ENCODE measurements at regions not wholly inside any gene's neighbourhood (a gene's known extent, or its start where the extent isn't known, plus 50 kb on each side); places are given as distances from the start of the nearest gene placed in this dataset.
"Not testable (repeated sequence)": the region's sequence is repeated elsewhere in the genome, so short reads cannot be mapped to it uniquely, and the experiment has no call there.

DNA sequence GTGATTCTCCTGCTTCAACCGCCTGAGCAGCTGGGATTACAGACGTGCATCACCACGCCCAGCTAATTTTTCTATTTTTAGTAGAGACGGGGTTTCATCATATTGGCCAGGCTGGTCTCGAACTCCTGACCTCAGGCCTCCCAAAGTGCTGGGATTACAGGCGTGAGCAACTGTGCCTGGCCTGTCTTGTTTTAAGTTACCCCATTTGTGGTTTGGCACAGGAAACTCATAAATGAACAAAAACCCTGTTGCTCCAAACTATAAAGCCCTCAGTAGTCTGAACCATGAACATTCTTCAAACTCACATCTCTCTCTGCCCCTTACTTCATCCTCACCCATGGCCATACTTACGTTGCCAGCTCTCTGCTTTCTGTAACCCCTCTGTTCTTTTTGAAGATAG is 61.7 kb downstream of the RHOU start:
- not testable (repeated sequence) for DNase-seq

DNA sequence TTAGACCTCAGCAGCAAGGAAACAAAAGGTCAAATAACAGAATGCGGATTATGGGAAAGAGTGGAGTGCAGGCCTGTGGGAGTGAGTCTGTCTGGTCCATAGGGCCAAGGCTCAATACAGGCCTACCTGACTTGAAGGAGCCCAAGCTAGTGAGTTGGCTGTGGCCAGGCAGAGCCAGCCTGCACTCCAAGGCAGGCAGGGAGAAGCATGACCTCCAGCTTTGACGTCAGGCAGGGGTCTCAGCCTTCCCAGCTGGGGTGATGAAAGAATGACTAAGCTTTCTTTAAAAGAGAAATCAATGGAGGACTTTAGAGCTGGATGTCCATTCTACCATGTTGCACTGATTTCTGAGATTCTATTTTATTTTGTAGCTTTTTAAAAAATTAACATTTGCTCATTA is 62.8 kb downstream of the RHOU start:
- no peak for DNase-seq

GRCh38 chr1:228798548-228798947 is 63.3 kb downstream of the RHOU start:
- DNase-seq, result no peak

DNA sequence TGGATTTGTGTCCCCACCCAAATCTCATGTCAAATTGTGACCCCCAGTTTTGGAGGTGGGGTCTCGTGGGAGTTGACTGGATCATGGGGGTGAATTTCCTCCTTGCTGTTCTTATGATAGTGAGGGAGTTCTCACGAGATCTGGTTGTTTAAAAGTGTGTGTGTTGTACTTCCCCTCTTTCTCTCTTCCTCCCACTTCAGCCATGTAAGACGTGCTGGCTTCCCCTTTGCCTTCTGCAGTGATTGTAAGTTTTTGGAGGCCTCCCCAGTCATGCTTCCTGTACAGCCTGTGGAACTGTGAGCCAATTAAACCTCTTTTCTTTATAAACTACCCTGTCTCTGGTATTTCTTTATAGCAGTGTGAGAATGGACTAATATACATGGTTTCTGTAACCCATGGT is 64.6 kb downstream of the RHOU start:
- DNase-seq, result no peak

GRCh38 chr1:228801068-228801467 is 65.8 kb downstream of the RHOU start:
- no peak for DNase-seq

DNA sequence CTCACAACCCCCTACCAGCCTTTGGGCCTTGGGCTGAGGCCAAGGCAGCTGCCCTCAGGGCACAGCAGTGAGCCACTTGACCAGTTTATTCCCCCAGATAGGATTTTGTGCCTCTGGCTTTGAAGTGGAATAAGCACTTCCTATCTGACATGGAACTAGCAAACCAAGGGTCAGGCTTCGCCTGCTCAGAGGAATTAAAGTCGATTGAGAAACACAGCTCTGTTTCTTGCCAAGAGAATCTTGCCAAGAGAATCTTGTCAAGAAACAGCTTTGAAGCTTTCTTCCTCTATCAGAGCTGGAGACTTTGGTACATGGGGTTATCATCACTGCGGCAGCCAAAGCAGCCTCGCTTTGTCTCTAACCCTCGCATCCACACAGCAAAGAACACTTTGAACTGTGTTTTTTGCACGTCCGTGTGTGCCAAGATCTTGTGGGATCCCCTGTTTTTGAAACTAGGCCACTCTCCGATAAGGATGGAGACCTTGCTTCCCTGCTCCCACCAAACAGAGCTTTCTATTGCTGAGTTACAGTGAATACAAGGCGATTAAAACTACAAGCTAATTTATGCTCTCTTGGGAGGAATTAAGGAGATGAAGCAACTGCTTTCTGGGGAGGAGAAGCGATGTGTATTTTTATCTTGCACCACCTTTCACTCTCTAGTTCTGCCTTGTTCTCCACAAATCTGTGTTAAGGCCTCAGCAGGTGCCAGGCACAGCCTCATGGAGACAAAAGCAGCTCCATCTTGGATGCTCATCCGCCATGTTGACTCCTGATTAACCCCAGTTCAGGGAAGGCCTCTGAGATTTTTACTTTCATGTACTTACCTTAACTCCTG is 67.3 kb downstream of the RHOU start:
- no peak for DNase-seq

DNA sequence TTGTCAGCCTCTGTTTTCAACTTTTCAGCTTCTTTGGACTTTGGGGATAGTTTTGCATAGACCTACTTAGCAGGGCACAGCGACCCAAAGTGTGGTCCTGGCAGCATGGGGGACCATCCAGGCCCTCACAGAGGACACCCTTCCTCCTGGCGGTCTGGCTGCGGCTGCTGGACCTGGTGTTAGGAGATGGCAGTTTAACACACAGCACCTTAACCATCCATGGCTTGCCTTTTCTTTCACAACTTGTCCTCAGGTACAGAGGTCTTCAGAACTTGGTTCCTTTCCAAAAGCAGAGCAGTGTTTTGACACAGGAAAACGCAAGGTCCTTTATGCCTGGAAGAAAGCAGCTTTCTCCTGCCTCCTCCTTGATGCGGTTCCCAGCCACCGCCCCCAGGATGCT is 68.1 kb downstream of the RHOU start:
- no peak for DNase-seq

DNA sequence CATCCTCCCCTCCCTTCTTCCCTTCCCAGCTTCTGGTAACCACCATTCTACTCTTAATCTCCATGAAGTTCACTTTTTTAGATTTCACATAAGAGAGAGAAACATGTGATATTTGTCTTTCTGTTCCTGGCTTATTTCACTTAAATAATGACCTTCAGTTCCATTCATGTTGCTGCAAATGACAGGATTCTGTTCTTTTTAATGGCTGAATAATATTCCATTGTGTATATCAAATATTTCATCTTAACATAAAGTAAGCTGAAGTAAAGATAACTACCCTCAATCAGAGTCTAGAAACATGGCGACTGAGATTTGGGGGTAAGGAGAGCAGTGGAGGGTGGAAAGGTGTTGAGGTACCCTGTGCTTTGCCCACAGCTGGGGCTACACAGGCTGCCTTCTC is 68.9 kb downstream of the RHOU start:
- no peak for DNase-seq

- no peak for DNase-seq
These were observed 69.5 kb downstream of the RHOU start for GRCh38 chr1:228804640-228805413.

DNA sequence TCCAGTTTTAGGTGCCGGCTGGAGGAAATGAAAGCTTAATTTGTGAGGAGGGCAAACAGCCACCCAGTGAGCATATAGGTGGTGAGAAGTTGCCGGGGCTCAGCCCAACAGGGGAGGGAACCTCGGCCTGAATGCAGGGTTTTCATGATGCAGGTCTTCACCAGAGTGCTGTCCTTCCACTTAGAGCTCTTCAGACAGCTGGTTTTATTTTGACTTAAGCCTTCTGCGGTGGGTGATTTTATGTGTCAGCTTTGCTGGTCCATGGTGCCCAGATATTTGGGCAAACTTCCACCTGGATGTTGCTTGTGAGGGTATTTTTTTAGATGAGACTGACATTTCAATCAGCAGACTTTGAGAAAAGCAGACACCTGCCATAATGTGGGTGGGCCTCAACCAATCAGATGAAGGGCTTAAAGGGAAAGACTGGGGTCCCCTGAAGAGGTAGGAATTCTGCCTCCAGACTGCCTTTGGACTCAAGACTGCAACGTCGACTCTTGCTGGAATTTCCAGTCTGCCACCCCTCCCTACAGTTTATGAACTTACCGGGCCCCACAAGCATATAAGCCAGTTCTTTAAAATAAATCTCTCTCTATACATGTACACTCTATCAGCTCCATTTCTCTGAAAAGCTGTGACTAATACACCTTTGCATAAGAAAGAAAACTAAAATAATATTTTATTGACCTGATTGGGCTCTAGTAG is 72.8 kb downstream of the RHOU start:
- DNase-seq, result no peak

- no peak for DNase-seq
These were observed 74.5 kb downstream of the RHOU start for GRCh38 chr1:228809621-228810394.

DNA sequence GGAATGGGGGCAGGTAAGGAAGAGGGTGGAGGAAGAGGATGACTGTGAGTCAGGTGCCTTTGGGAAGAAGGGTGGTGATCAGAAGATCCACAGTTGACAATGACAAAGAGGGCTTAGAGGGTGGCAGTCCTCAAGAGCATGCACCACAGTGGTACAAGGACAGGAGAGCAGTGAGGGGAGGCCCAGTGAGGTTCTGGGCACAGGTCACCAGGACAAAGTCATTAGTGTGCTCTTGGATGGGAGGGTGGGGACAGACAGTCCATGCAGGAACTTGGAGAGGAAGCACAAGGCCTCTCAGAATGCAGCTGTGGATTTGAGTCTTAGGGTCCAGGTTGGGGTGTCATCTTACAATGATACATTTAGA is 75.1 kb downstream of the RHOU start:
- DNase-seq, result no peak

GRCh38 chr1:228810878-228811711 is 75.8 kb downstream of the RHOU start:
- DNase-seq, result no peak

- no peak for DNase-seq
These were observed 76.5 kb downstream of the RHOU start for GRCh38 chr1:228811712-228812305.

GRCh38 chr1:228812961-228813360 is 77.7 kb downstream of the RHOU start:
- no peak for DNase-seq

GRCh38 chr1:228814176-228814575 is 78.9 kb downstream of the RHOU start:
- no peak for DNase-seq

DNA sequence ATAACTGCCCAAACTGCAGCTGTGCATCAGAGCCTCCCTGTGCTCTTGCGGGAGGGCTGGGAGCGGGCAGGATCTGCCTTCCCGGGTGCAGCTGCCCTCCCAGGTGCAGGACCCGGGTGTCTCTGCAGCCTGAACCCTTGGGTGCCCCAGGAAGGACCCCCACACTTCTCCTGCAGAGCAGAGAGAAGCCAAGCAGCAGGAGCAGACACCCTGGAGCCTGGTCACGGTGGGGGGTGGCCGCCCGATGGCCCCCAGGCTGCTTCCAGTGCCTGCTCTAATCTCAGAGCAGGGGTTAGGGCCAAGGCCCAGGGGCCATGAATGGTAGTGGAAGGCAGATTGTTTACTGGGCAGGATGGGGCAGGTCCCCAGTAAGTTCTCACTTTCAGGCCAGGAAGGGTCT is 83.0 kb downstream of the RHOU start:
- DNase-seq, result no peak

- DNase-seq, result no peak
These were observed 83.8 kb downstream of the RHOU start for GRCh38 chr1:228818928-228819630.

DNA sequence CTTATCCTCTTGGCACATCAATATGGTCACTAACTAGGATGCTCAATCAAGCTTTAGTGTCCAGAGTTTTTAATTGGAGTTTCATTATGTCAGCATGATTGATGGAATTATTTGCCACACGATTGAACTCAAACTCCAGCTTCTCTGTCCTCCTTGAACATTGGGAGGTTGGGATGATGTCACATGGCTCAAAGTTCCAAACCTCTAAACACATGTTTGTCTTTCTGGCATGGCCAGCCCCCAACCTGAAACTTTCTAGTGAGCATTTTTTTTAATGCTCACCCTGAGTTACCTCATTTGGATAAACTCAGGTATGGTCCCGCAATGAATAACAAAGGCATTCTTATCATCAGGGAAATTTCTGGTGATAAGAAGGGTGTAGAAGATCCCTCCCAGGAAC is 86.0 kb downstream of the RHOU start:
- no peak for DNase-seq

- no peak for DNase-seq
These were observed 87.9 kb downstream of the RHOU start for GRCh38 chr1:228823200-228823599.

DNA sequence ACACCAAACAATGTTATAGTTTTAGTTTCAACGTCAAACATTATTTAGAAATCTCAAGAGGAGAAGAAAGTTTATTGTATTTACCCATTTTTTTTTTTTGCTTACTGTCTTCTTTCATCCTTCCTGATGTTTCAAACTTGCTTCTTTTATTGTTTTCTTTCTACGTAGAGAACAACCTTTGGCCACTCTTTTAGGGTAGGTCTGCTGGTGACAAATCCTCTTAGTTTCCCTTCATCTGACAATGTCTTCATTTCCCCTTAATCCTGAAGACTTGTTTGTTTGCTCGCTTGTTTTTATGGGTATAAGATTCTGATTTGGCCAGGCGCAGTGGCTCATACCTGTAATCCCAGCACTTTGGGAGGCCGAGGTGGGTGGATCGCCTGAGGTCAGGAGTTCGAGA is 89.1 kb downstream of the RHOU start:
- DNase-seq, result no peak
